Fibroblast of lung (primary cell): ENCODE measurements at regions not wholly inside any gene's neighbourhood (a gene's known extent, or its start where the extent isn't known, plus 50 kb on each side); places are given as distances from the start of the nearest gene placed in this dataset.

Experiments
- CTCF ChIP-seq, 2 donors: IDR thresholded peaks in 1 of 2; conservative IDR thresholded peaks in 1 of 2; 1 replicate in 1 of 2; 2 replicates in 1 of 2; pipeline ENCODE4 v1.5.1; 2011 to 2012; ENCODE audit warnings: low read length in 2 of 2, control low read depth in 1 of 2, inconsistent platforms in 1 of 2, low read depth in 1 of 2, mild to moderate bottlenecking in 1 of 2
- EZH2 ChIP-seq: IDR thresholded peaks from 2 replicates; pipeline ENCODE4 v1.5.1; 2012; ENCODE audit warnings: low read length, control low read depth, mild to moderate bottlenecking; ENCODE audit errors: missing control alignments

GRCh38 chrX:13102636-13103035 lies 58.2 kb upstream of the FAM9C start:
- TF ChIP-seq CTCF (conservative IDR thresholded peaks at IDR 0.05 in 1 of 2, IDR thresholded peaks at IDR 0.05 in 1 of 2; ENCODE audit: low read depth in 1 of 2, low read length in 2 of 2): no peak
- no peak for TF ChIP-seq EZH2
